ENCODE measurements at regions not wholly inside any gene's neighbourhood (a gene's known extent, or its start where the extent isn't known, plus 50 kb on each side); places are given as distances from the start of the nearest gene placed in this dataset.

- no peak for TF ChIP-seq CTCF (IDR thresholded peaks at IDR 0.05; ENCODE audit: extremely low read depth in 1 of 2, insufficient read depth in 1 of 2, low read depth in 1 of 2, low read length in 2 of 2)
- TF ChIP-seq EZH2 (IDR thresholded peaks at IDR 0.05; ENCODE audit: borderline replicate concordance, low read depth, low read length, severe bottlenecking): no peak
- TF ChIP-seq JUN (IDR thresholded peaks at IDR 0.05; ENCODE audit: borderline replicate concordance, insufficient read depth, insufficient read length, low read depth): no peak
- TF ChIP-seq POLR2A (IDR thresholded peaks at IDR 0.05; ENCODE audit: low read depth, low read length): no peak
Observed at GRCh38 chr2:155513248-155513647, 814.8 kb downstream of the KCNJ3 start.
